ENCODE measurements at regions not wholly inside any gene's neighbourhood (a gene's known extent, or its start where the extent isn't known, plus 50 kb on each side); places are given as distances from the start of the nearest gene placed in this dataset.

DNA sequence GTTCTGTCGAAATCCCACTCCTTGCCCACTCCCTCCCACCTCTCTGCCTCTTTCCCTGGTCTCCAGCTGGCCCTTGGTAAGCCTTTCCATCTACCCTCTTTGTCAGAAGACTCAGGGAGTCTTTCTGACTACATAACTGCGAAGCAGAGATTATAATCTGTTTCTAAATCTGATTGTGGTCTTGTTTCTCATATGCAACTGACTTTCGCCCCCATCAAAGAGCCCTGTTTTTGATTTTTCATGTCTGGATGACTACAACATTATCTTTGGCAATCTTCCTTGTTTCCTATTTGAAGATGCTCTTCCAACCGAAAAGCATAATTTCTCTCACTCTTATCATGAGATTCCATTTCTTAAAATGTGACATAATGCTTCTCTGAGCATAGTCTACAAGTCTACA, 218.2 kb upstream of the ADAMTSL1 start:
- TF ChIP-seq, protein P1, sequence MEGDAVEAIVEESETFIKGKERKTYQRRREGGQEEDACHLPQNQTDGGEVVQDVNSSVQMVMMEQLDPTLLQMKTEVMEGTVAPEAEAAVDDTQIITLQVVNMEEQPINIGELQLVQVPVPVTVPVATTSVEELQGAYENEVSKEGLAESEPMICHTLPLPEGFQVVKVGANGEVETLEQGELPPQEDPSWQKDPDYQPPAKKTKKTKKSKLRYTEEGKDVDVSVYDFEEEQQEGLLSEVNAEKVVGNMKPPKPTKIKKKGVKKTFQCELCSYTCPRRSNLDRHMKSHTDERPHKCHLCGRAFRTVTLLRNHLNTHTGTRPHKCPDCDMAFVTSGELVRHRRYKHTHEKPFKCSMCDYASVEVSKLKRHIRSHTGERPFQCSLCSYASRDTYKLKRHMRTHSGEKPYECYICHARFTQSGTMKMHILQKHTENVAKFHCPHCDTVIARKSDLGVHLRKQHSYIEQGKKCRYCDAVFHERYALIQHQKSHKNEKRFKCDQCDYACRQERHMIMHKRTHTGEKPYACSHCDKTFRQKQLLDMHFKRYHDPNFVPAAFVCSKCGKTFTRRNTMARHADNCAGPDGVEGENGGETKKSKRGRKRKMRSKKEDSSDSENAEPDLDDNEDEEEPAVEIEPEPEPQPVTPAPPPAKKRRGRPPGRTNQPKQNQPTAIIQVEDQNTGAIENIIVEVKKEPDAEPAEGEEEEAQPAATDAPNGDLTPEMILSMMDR (conservative IDR thresholded peaks at IDR 0.05 in 1 of 2, IDR thresholded peaks at IDR 0.05 in 1 of 2; ENCODE audit: low read depth in 1 of 2, low read length in 2 of 2): no peak
- TF ChIP-seq EZH2 (IDR thresholded peaks at IDR 0.05; ENCODE audit: low read length, missing control alignments): no peak
